Suppressor macrophage treated with lipopolysaccharide for 1 hour (primary cell): ENCODE measurements at regions not wholly inside any gene's neighbourhood (a gene's known extent, or its start where the extent isn't known, plus 50 kb on each side); places are given as distances from the start of the nearest gene placed in this dataset.
"Not testable (repeated sequence)": the region's sequence is repeated elsewhere in the genome, so short reads cannot be mapped to it uniquely, and the experiment has no call there.

ENCODE experiments used
- DNase-seq, 3 donors: peaks; one replicate each; pipeline ENCODE4 v3.0.0-alpha.2; 2020 to 2022

- no peak for DNase-seq
Measured at GRCh38 chr3:127520993-127521392, 69.5 kb downstream of the TPRA1 start.

DNA sequence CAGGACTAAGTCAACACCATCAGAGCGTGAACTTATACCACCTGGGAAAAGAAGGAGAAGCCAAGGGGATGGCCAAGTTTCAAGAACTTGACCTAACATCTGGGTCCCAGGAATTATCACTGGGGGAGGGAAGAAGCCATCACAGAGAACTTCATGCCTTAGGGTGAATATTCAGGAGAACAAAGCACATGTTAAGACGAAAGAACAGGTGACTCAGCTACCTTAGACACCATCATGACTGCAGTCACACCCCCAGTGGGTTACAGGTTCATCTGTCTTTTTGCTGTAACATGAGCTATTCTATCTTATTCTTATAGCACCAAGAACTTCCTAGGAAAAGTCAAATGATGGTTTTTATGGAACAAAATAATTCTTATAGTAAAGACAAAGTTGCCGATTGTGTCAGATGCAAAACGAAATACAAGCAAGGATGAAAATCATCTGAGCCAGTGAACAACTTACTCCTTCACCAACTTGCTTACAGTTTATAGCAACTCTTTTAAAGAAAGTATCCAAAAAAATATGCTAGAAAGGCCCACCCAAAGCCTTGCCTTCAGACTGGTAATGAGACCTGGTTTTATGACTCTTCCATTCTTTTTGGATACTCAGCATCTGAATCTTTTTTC lies 72.0 kb downstream of the TPRA1 start:
- no peak for DNase-seq

DNA sequence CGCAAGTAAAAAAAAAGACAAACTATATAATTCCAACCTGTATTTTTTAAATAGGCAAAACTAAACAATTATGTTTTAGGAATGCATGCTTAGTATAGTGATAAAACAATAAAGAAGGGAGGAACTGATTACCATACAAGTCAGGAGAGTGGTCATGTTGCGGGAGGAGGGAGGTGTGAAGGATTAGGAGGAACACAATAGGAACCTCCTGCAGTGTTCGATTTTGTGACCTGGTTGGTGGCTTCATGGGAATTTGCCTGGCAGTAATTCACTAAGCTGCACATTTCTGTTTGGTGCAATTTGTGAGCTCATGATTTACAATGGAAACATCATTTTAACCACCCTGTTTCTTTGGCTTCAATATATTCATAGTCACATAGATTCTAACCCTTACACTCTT lies 78.3 kb downstream of the TPRA1 start:
- DNase-seq = no peak

- no peak for DNase-seq
Measured at GRCh38 chr3:127501177-127501576, 89.4 kb downstream of the TPRA1 start.

DNA sequence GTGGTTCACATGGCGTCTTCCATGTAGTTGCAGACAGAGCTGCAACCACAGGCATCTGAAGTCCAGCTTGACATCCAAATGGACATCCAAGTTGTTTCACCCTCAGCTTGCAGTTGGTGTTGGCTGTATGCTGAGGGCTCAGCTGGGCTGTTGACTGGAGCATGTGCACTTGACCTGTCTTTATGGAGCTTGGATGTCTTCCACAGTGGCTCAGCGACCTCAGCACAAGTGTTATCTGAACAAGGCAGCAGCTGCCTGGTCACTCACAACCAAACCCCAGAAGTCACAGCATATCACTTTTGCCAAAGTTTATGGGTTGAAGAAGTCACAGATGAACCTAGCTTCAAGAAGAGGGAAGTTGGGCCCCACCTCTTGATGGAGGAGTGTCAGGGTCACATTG lies 92.9 kb downstream of the TPRA1 start:
- no peak for DNase-seq

- no peak for DNase-seq
Measured at GRCh38 chr3:127497166-127497565, 93.4 kb downstream of the TPRA1 start.

- DNase-seq = no peak
Measured at GRCh38 chr3:127495821-127496655, 94.5 kb downstream of the TPRA1 start.

GRCh38 chr3:127493924-127494646 lies 96.4 kb downstream of the TPRA1 start:
- no peak for DNase-seq

GRCh38 chr3:127492426-127492825 lies 98.1 kb downstream of the TPRA1 start:
- no peak for DNase-seq

DNA sequence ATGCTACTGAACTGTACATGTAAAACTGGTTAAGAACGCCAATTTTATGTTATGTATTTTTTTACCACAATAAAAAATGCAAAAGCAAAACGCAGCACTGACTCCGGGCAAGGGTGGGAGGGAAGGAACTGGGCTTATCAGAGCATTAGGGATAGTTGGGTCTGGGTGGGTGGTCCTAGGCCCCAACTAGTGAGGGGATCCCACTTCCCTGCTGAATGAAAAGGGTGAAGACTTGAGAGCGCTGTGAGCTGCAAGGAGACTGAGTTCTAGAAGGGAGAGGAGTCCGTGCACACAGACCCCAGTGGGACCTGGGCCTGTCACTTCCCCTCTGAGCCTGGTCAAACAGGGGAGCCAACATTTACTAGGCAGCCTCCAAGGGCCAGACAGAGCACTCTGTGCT lies 98.6 kb downstream of the TPRA1 start:
- no peak for DNase-seq

DNA sequence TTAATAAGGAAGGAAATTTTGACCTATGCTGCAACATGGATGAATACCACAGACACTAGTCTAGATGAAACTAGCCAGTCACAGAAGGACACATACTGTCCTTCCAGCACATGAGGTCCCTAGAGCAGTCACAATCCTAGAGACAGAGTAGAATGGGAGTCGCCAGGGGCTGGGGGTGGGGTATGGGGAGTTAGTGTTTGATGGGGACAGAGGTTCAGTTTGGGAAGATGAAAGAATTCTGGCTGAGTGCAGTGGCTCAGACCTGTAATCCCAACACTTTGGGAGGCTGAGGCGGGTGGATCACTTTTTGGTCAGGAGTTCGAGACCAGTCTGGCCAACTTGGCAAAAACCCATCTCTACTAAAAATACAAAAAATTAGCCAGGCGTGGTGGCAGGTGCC lies 99.2 kb downstream of the TPRA1 start:
- DNase-seq = peak in 1 of 3 donors; percentile 13

DNA sequence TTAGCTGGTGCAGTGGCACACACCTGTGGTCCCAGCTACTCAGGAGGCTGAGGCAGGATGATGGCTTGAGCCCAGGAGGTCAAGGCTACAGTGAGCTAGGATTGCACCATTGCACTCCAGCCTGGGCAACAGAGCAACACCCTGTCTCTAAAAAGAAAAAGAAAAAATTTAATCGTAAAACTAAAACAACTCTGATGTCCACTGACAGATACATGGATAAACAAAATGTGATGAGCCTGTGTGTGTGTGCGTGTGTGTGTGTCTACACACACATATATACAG lies 99.6 kb downstream of the TPRA1 start:
- not testable (repeated sequence) for DNase-seq

GRCh38 chr3:127490271-127491023 lies 100.1 kb downstream of the TPRA1 start:
- no peak for DNase-seq

DNA sequence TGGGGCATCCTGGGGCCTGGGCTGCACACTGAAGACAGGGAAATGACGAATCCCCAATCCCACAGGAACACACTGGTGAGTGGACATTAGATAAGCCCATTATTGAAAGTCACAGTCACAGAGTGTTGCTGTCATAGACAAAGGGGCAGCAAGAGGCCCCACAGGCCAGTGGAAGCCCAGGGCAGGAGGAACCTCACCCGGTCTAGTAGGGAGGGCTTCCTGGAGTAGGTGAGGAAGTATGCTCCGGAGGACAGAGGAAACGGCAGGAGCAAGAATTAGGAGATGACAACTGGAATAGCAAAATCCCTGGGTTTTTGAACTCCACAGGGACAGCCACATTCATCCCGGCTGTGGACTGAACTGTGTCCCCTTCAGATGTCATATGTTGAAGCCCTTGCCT lies 101.2 kb downstream of the TPRA1 start:
- DNase-seq = no peak

DNA sequence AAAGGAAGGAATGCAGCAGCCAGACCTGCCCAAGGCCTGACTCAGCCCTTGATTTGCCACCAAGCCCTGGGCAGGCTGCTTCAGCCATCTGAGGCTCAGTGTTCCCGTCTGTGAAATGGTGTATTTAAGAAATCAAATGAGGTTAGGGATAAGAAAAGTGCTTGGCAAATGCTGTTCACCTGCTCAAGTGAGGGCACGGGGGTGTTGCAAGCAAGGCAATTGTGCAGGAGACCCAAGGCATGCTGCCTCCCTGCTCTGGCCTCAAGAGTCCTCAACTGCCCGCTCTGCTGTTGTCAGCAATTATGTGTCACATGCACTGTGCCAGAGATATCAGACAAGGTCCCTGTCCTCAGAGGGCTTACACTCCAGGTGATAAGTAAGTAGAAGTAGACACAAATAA lies 101.8 kb downstream of the TPRA1 start:
- DNase-seq = no peak

- no peak for DNase-seq
Measured at GRCh38 chr3:127488141-127488672, 102.3 kb downstream of the TPRA1 start.

DNA sequence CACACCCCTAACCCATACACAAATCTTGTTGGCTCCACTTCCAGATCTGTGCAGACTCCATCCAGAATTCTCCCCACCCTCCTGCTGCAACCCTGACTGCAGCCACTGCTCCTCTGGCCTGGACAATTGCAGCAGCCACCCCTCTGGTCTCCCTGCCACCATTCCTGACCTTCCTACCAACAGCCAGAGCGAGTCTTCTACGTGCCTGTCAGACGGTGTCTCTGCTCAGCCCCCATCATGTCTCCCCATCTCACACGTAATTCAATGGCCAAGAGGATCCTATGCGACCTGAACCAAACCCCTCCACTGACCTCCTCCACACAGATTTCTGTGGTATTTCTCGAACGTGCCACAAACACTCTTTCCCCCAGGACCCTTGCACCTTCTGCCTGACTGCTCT lies 103.3 kb downstream of the TPRA1 start:
- DNase-seq = no peak

- DNase-seq = no peak
Measured at GRCh38 chr3:127486321-127486944, 104.1 kb downstream of the TPRA1 start.

DNA sequence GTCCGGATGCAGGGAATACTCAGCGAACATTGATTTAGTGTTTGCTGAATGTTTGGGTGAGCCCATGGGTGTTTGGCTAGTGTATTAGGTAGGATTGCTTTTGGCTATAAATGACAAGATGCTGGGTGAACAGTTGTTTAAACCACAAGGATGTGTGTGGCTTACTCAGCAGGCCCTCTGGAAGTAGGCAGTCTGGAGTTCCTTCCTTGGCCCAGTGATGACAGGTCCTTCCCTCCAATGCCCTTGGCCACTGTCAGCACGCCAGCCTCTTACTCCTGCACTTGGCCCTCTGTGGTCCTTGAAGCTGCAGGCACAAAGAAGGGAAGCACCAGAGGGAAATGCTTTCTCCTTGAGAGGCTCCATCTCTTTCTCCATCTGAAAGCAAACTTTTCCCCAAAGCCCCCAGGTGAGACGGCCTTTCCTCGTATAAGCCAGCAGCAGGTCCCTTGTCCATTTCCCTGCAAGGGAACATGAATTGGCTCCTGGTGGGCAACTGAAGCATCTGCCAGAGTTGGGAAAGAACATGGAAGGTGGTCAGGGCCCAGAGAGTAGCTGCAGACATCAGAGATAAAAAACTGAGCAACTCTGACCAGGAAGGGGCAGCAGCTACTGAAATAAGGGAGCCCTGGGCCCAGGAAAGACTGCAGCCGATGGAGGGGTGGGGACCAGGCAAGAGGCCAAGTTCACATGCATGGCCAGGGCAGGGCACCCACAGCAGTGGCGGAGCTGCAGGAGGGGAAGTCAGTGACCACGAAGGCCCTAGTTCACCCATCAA lies 105.0 kb downstream of the TPRA1 start:
- DNase-seq = no peak

GRCh38 chr3:127484601-127485388 lies 105.7 kb downstream of the TPRA1 start:
- no peak for DNase-seq
